H9 (cell line): ENCODE measurements at regions not wholly inside any gene's neighbourhood (a gene's known extent, or its start where the extent isn't known, plus 50 kb on each side); places are given as distances from the start of the nearest gene placed in this dataset.

Experiments used
- DNase-seq: peaks from one replicate; pipeline ENCODE4 v3.0.0-alpha.2; 2017
- H2AFZ ChIP-seq: one replicate; pipeline ENCODE4 v1.6.1; 2013; ENCODE audit warnings: mild to moderate bottlenecking, low read length, control low read depth, moderate library complexity
- H2AK5ac ChIP-seq: 2 replicates; pipeline ENCODE4 v1.6.1; 2013; ENCODE audit warnings: low read length, control low read depth, mixed read lengths; ENCODE audit not compliant: insufficient read length
- H2BK120ac ChIP-seq: one replicate; pipeline ENCODE4 v1.6.1; 2013; ENCODE audit warnings: low read depth, mild to moderate bottlenecking, low read length, control low read depth, inconsistent platforms; ENCODE audit not compliant: poor library complexity, severe bottlenecking
- H2BK12ac ChIP-seq: 2 replicates; pipeline ENCODE4 v1.6.1; 2013; ENCODE audit warnings: low read length, control low read depth, mixed read lengths, low read depth; ENCODE audit not compliant: insufficient read length
- H2BK15ac ChIP-seq: 2 replicates; pipeline ENCODE4 v1.6.1; 2013; ENCODE audit warnings: low read depth, low read length, control low read depth
- H2BK20ac ChIP-seq: one replicate; pipeline ENCODE4 v1.6.1; 2013; ENCODE audit warnings: low read depth, mild to moderate bottlenecking, low read length, control low read depth, inconsistent platforms; ENCODE audit not compliant: poor library complexity, severe bottlenecking
- H2BK5ac ChIP-seq: 2 replicates; pipeline ENCODE4 v1.6.1; 2013; ENCODE audit warnings: low read length, control low read depth, mixed read lengths; ENCODE audit not compliant: insufficient read length
- H3K14ac ChIP-seq: 2 replicates; pipeline ENCODE4 v1.6.1; 2013; ENCODE audit warnings: low read length, control low read depth; ENCODE audit not compliant: insufficient read depth
- H3K18ac ChIP-seq: 2 replicates; pipeline ENCODE4 v1.6.1; 2013; ENCODE audit warnings: low read depth, mild to moderate bottlenecking, mixed read lengths, low read length, control low read depth; ENCODE audit not compliant: insufficient read length
- H3K23ac ChIP-seq: 2 replicates; pipeline ENCODE4 v1.6.1; 2013; ENCODE audit warnings: low read length, control low read depth, mixed read lengths, low read depth; ENCODE audit not compliant: insufficient read length
- H3K23me2 ChIP-seq: 2 replicates; pipeline ENCODE4 v1.6.1; 2013; ENCODE audit warnings: low read depth, mild to moderate bottlenecking, mixed read lengths, low read length, control low read depth; ENCODE audit not compliant: insufficient read length, poor library complexity, severe bottlenecking
- H3K27ac ChIP-seq: 2 replicates; pipeline ENCODE4 v1.5.1; 2013; ENCODE audit warnings: low read length, control low read depth, mixed read lengths, low read depth; ENCODE audit not compliant: insufficient read length
- H3K27me3 ChIP-seq: 2 replicates; pipeline ENCODE4 v1.6.1; 2013; ENCODE audit warnings: low read length, control low read depth, inconsistent platforms; ENCODE audit not compliant: insufficient read depth
- H3K4ac ChIP-seq: 2 replicates; pipeline ENCODE4 v1.6.1; 2013; ENCODE audit warnings: low read depth, mild to moderate bottlenecking, control low read depth, inconsistent platforms, low read length, moderate library complexity
- H3K4me1 ChIP-seq: 2 replicates; pipeline ENCODE4 v1.6.1; 2013; ENCODE audit warnings: low read length, control low read depth, inconsistent platforms; ENCODE audit not compliant: insufficient read depth
- H3K4me2 ChIP-seq: 2 replicates; pipeline ENCODE4 v1.6.1; 2013; ENCODE audit warnings: low read length, control low read depth, mixed read lengths; ENCODE audit not compliant: insufficient read length, insufficient read depth
- H3K56ac ChIP-seq: 2 replicates; pipeline ENCODE4 v1.6.1; 2013; ENCODE audit warnings: low read depth, mild to moderate bottlenecking, mixed read lengths, low read length, control low read depth; ENCODE audit not compliant: insufficient read length
- H3K79me1 ChIP-seq: 2 replicates; pipeline ENCODE4 v1.6.1; 2013; ENCODE audit warnings: low read depth, mild to moderate bottlenecking, moderate library complexity, low read length, control low read depth, inconsistent platforms; ENCODE audit not compliant: insufficient read depth, poor library complexity, severe bottlenecking
- H3K79me2 ChIP-seq: 2 replicates; pipeline ENCODE4 v1.6.1; 2013; ENCODE audit warnings: low read length, control low read depth, inconsistent platforms; ENCODE audit not compliant: insufficient read depth
- H3K9ac ChIP-seq: 2 replicates; pipeline ENCODE4 v1.6.1; 2013; ENCODE audit warnings: low read length, control low read depth, mixed read lengths; ENCODE audit not compliant: insufficient read length; ENCODE audit errors: extremely low read depth
- H3K9me3 ChIP-seq: one replicate; pipeline ENCODE4 v1.6.1; 2013; ENCODE audit warnings: low read depth, low read length, inconsistent platforms; ENCODE audit not compliant: control insufficient read depth
- H3T11ph ChIP-seq: one replicate; pipeline ENCODE4 v1.6.1; 2013; ENCODE audit warnings: mild to moderate bottlenecking, low read length, control low read depth, inconsistent platforms
- H4K20me1 ChIP-seq: one replicate; pipeline ENCODE4 v1.6.1; 2013; ENCODE audit not compliant: control insufficient read depth, insufficient read length, insufficient read depth
- H4K5ac ChIP-seq: 2 replicates; pipeline ENCODE4 v1.6.1; 2013; ENCODE audit warnings: low read depth, mild to moderate bottlenecking, mixed read lengths, low read length, control low read depth; ENCODE audit not compliant: insufficient read length
- H4K8ac ChIP-seq: replicated peaks from 2 replicates; pipeline ENCODE4 v1.6.1; 2013; ENCODE audit warnings: low read length, control low read depth, mixed read lengths, low read depth; ENCODE audit not compliant: insufficient read length
- H4K91ac ChIP-seq: 2 replicates; pipeline ENCODE4 v1.6.1; 2013; ENCODE audit warnings: low read depth, mild to moderate bottlenecking, moderate library complexity, mixed read lengths, low read length, control low read depth; ENCODE audit not compliant: insufficient read length
- H3K27ac Mint-ChIP-seq, 3 experiments: 2 replicates in 2 of 3; 3 replicates in 1 of 3; pipeline ENCODE4 v1.8.0; 2020 to 2021; ENCODE audit warnings: mixed read lengths in 3 of 3, mild to moderate bottlenecking in 1 of 3, moderate library complexity in 1 of 3
- H3K27me3 Mint-ChIP-seq: 2 replicates; pipeline ENCODE4 v1.8.0; 2021; ENCODE audit warnings: low read depth, mild to moderate bottlenecking, moderate library complexity, mixed read lengths
- H3K36me3 Mint-ChIP-seq, 3 experiments: 2 replicates in 2 of 3; 3 replicates in 1 of 3; pipeline ENCODE4 v1.8.0; 2020 to 2021; ENCODE audit warnings: low read depth in 3 of 3, mixed read lengths in 3 of 3; ENCODE audit not compliant: insufficient read depth in 1 of 3
- H3K4me1 Mint-ChIP-seq, 2 experiments: 2 replicates each; pipeline ENCODE4 v1.8.0; 2020; ENCODE audit warnings: mixed read lengths in 2 of 2
- H3K4me3 Mint-ChIP-seq, 2 experiments: 2 replicates in 1 of 2; 3 replicates in 1 of 2; pipeline ENCODE4 v1.8.0; 2020 to 2021; ENCODE audit warnings: mild to moderate bottlenecking in 2 of 2, mixed read lengths in 2 of 2, moderate library complexity in 1 of 2
- H3K9me3 Mint-ChIP-seq, 2 experiments: 2 replicates in 1 of 2; 3 replicates in 1 of 2; pipeline ENCODE4 v1.8.0; 2020; ENCODE audit warnings: mild to moderate bottlenecking in 2 of 2, mixed read lengths in 2 of 2, moderate library complexity in 1 of 2
- CTCF ChIP-seq: fragments of 200-600 bp; sonication (generic); conservative IDR thresholded peaks from 3 replicates; pipeline ENCODE4 v1.8.0; 2021; ENCODE audit warnings: antibody characterized with exemption, mild to moderate bottlenecking
- WGBS: extraction: QIAGEN DNeasy Blood & Tissue Kit; methylation state at CpG from one replicate; pipeline ENCODE4 v1.1.7; 2013; ENCODE audit warnings: missing lambda C conversion rate, low lambda C conversion rate, mixed read lengths; ENCODE audit not compliant: insufficient read length; ENCODE audit errors: extremely low coverage; 5-methylcytosine and 5-hydroxymethylcytosine counted together

- no peak overlapping the region for H3K56ac ChIP-seq
- H3K79me1 ChIP-seq, result no peaks in the 10 kb centered on the region
- H3K14ac ChIP-seq, result no peak overlapping the region
- H3K4me1 ChIP-seq, result no peaks in the 10 kb centered on the region
- no peak overlapping the region for H2BK20ac ChIP-seq
- H2BK120ac ChIP-seq, result no peak overlapping the region
- H4K8ac ChIP-seq, result no peak overlapping the region
- no peak overlapping the region for H2AFZ ChIP-seq
- Mint-ChIP-seq H3K4me1 (no peaks in the 10 kb centered on the region), H3K36me3 (no peaks in the 10 kb centered on the region), H3K27ac (no peak overlapping the region), H3K9me3 (no peaks in the 10 kb centered on the region), H3K4me3 (no peak overlapping the region), H3K27me3 (no peaks in the 10 kb centered on the region)
- no peak overlapping the region for H2BK5ac ChIP-seq
- no peak overlapping the region for H3K27ac ChIP-seq
- H4K5ac ChIP-seq, result no peak overlapping the region
- no peaks in the 10 kb centered on the region for H3K9me3 ChIP-seq
- H3K27me3 ChIP-seq, result no peaks in the 10 kb centered on the region
- H3K79me2 ChIP-seq, result no peaks in the 10 kb centered on the region
- H3T11ph ChIP-seq, result no peak overlapping the region
- H3K4me2 ChIP-seq, result no peak overlapping the region
- no peak for DNase-seq
- H2BK12ac ChIP-seq, result no peak overlapping the region
- no peak overlapping the region for H3K9ac ChIP-seq
- H2BK15ac ChIP-seq, result no peak overlapping the region
- TF ChIP-seq CTCF, result no peak
- no peak overlapping the region for H2AK5ac ChIP-seq
- no peak overlapping the region for H3K23ac ChIP-seq
- no peaks in the 10 kb centered on the region for H3K23me2 ChIP-seq
- H4K20me1 ChIP-seq, result no peaks in the 10 kb centered on the region
- no peak overlapping the region for H3K4ac ChIP-seq
- H3K18ac ChIP-seq, result no peak overlapping the region
- no CpG with 5 or more reads among the region's 2 CpGs for WGBS
- H4K91ac ChIP-seq, result no peak overlapping the region
Measured at GRCh38 chr9:24210641-24211040, 335.1 kb downstream of the IZUMO3 start.
